Activated T-helper 17 cell treated with anti-CD3 and anti-CD28 coated beads, Interleukin-2, amount 50 U/mL, for 72 hours (primary cell): ENCODE measurements at regions not wholly inside any gene's neighbourhood (a gene's known extent, or its start where the extent isn't known, plus 50 kb on each side); places are given as distances from the start of the nearest gene placed in this dataset.
A peak's percentile ranks its signal among the peaks of the same experiment; 100 is the strongest.

ENCODE experiments used
- ATAC-seq: fragments of 150-1000 bp; cut with Tn5 transposase; replicated peaks from 2 replicates; pipeline ENCODE4 v1.10.0; 2021; ENCODE audit warnings: mild to moderate bottlenecking, moderate library complexity
- H3K27ac Mint-ChIP-seq: one replicate; pipeline ENCODE4 v1.8.0; 2022; ENCODE audit warnings: mixed read lengths
- H3K27me3 Mint-ChIP-seq: one replicate; pipeline ENCODE4 v1.8.0; 2022; ENCODE audit warnings: mixed read lengths
- H3K36me3 Mint-ChIP-seq: one replicate; pipeline ENCODE4 v1.8.0; 2022; ENCODE audit warnings: low read depth, mild to moderate bottlenecking, mixed read lengths
- H3K4me1 Mint-ChIP-seq: one replicate; pipeline ENCODE4 v1.8.0; 2022; ENCODE audit warnings: mixed read lengths
- H3K4me3 Mint-ChIP-seq: one replicate; pipeline ENCODE4 v1.8.0; 2022; ENCODE audit warnings: mild to moderate bottlenecking, mixed read lengths
- H3K9me3 Mint-ChIP-seq: one replicate; pipeline ENCODE4 v1.8.0; 2022; ENCODE audit warnings: mixed read lengths

GRCh38 chr1:117678246-117678977 is 72.6 kb downstream of the TENT5C start:
- Mint-ChIP-seq H3K27me3 (no peaks in the 10 kb centered on the region), H3K4me1 (peaks cover 9% of the 10 kb centered on the region), H3K9me3 (no peaks in the 10 kb centered on the region), H3K36me3 (no peaks in the 10 kb centered on the region), H3K27ac (peak overlapping the region; percentile 2), H3K4me3 (no peak overlapping the region)
- no peak for ATAC-seq

- no peaks in the 10 kb centered on the region for H3K4me1 Mint-ChIP-seq
- H3K27me3 Mint-ChIP-seq, result no peaks in the 10 kb centered on the region
- no peak overlapping the region for H3K27ac Mint-ChIP-seq
- H3K9me3 Mint-ChIP-seq, result no peaks in the 10 kb centered on the region
- ATAC-seq, result no peak
- no peak overlapping the region for H3K4me3 Mint-ChIP-seq
- H3K36me3 Mint-ChIP-seq, result no peaks in the 10 kb centered on the region
These were observed 73.5 kb downstream of the TENT5C start for GRCh38 chr1:117679299-117679698.

- no peaks in the 10 kb centered on the region for H3K4me1 Mint-ChIP-seq
- no peaks in the 10 kb centered on the region for H3K9me3 Mint-ChIP-seq
- H3K27me3 Mint-ChIP-seq, result no peaks in the 10 kb centered on the region
- H3K27ac Mint-ChIP-seq, result no peak overlapping the region
- no peaks in the 10 kb centered on the region for H3K36me3 Mint-ChIP-seq
- H3K4me3 Mint-ChIP-seq, result no peak overlapping the region
- ATAC-seq, result no peak
These were observed 74.0 kb downstream of the TENT5C start for GRCh38 chr1:117679868-117680267.

GRCh38 chr1:117680316-117681002 is 74.6 kb downstream of the TENT5C start:
- no peak overlapping the region for H3K4me3 Mint-ChIP-seq

GRCh38 chr1:117681093-117681900 is 75.4 kb downstream of the TENT5C start:
- Mint-ChIP-seq H3K27me3 (no peaks in the 10 kb centered on the region), H3K27ac (no peak overlapping the region), H3K36me3 (no peaks in the 10 kb centered on the region), H3K9me3 (no peaks in the 10 kb centered on the region), H3K4me3 (no peak overlapping the region), H3K4me1 (no peaks in the 10 kb centered on the region)
- ATAC-seq, result no peak

More at GRCh38 chr1:117680316-117681002, 74.6 kb downstream of the TENT5C start:
- H3K27me3 Mint-ChIP-seq, result no peaks in the 10 kb centered on the region
- H3K36me3 Mint-ChIP-seq, result no peaks in the 10 kb centered on the region
- no peak overlapping the region for H3K27ac Mint-ChIP-seq
- H3K9me3 Mint-ChIP-seq, result no peaks in the 10 kb centered on the region
- H3K4me1 Mint-ChIP-seq, result no peaks in the 10 kb centered on the region
- ATAC-seq, result no peak

GRCh38 chr1:117681901-117682250 is 76.0 kb downstream of the TENT5C start:
- H3K36me3 Mint-ChIP-seq, result no peaks in the 10 kb centered on the region
- no peak for ATAC-seq
- no peaks in the 10 kb centered on the region for H3K27me3 Mint-ChIP-seq
- H3K27ac Mint-ChIP-seq, result no peak overlapping the region
- no peaks in the 10 kb centered on the region for H3K4me1 Mint-ChIP-seq
- no peak overlapping the region for H3K4me3 Mint-ChIP-seq
- H3K9me3 Mint-ChIP-seq, result no peaks in the 10 kb centered on the region

- H3K27ac Mint-ChIP-seq, result no peak overlapping the region
- no peaks in the 10 kb centered on the region for H3K4me1 Mint-ChIP-seq
- no peaks in the 10 kb centered on the region for H3K36me3 Mint-ChIP-seq
- H3K4me3 Mint-ChIP-seq, result no peak overlapping the region
- no peaks in the 10 kb centered on the region for H3K27me3 Mint-ChIP-seq
- H3K9me3 Mint-ChIP-seq, result no peaks in the 10 kb centered on the region
- no peak for ATAC-seq
These were observed 76.5 kb downstream of the TENT5C start for GRCh38 chr1:117682372-117682771.

GRCh38 chr1:117683571-117684285 is 77.9 kb downstream of the TENT5C start:
- Mint-ChIP-seq H3K36me3 (no peaks in the 10 kb centered on the region), H3K4me1 (no peaks in the 10 kb centered on the region), H3K27me3 (no peaks in the 10 kb centered on the region), H3K9me3 (no peaks in the 10 kb centered on the region), H3K4me3 (no peak overlapping the region), H3K27ac (no peak overlapping the region)
- no peak for ATAC-seq

GRCh38 chr1:117685936-117686806 is 80.3 kb downstream of the TENT5C start:
- no peak overlapping the region for H3K4me3 Mint-ChIP-seq
- H3K9me3 Mint-ChIP-seq, result no peaks in the 10 kb centered on the region
- no peaks in the 10 kb centered on the region for H3K4me1 Mint-ChIP-seq
- no peaks in the 10 kb centered on the region for H3K36me3 Mint-ChIP-seq
- H3K27ac Mint-ChIP-seq, result no peak overlapping the region
- peaks cover 5% of the 10 kb centered on the region for H3K27me3 Mint-ChIP-seq
- ATAC-seq, result no peak

- no peaks in the 10 kb centered on the region for H3K9me3 Mint-ChIP-seq
- no peak overlapping the region for H3K27ac Mint-ChIP-seq
- H3K4me3 Mint-ChIP-seq, result no peak overlapping the region
- no peak for ATAC-seq
- peaks cover 5% of the 10 kb centered on the region for H3K27me3 Mint-ChIP-seq
- H3K4me1 Mint-ChIP-seq, result no peaks in the 10 kb centered on the region
- H3K36me3 Mint-ChIP-seq, result no peaks in the 10 kb centered on the region
These were observed 81.1 kb downstream of the TENT5C start for GRCh38 chr1:117686907-117687306.

- Mint-ChIP-seq H3K9me3 (no peaks in the 10 kb centered on the region), H3K27ac (no peak overlapping the region), H3K4me3 (no peak overlapping the region), H3K27me3 (peaks cover 5% of the 10 kb centered on the region), H3K4me1 (no peaks in the 10 kb centered on the region), H3K36me3 (no peaks in the 10 kb centered on the region)
- ATAC-seq, result no peak
These were observed 84.3 kb downstream of the TENT5C start for GRCh38 chr1:117689997-117690625.

- Mint-ChIP-seq H3K9me3 (no peaks in the 10 kb centered on the region), H3K27me3 (peaks cover 8% of the 10 kb centered on the region), H3K4me3 (no peak overlapping the region), H3K36me3 (no peaks in the 10 kb centered on the region), H3K27ac (no peak overlapping the region), H3K4me1 (no peaks in the 10 kb centered on the region)
- no peak for ATAC-seq
These were observed 86.1 kb downstream of the TENT5C start for GRCh38 chr1:117691942-117692341.

GRCh38 chr1:117694543-117694942 is 88.7 kb downstream of the TENT5C start:
- Mint-ChIP-seq H3K27ac (no peak overlapping the region), H3K4me1 (no peaks in the 10 kb centered on the region), H3K4me3 (no peak overlapping the region), H3K9me3 (no peaks in the 10 kb centered on the region), H3K27me3 (peaks cover 8% of the 10 kb centered on the region), H3K36me3 (no peaks in the 10 kb centered on the region)
- ATAC-seq, result no peak
